Endodermal cell (in vitro differentiated cells): ENCODE measurements at regions not wholly inside any gene's neighbourhood (a gene's known extent, or its start where the extent isn't known, plus 50 kb on each side); places are given as distances from the start of the nearest gene placed in this dataset.
A peak's percentile ranks its signal among the peaks of the same experiment; 100 is the strongest.

Experiments
- DNase-seq: peaks from one replicate; pipeline ENCODE4 v3.0.0-alpha.2; 2017
- H3K27ac ChIP-seq: 2 replicates; pipeline ENCODE4 v1.5.1; 2013; ENCODE audit warnings: mild to moderate bottlenecking, low read depth, low read length, moderate library complexity
- H3K27me3 ChIP-seq: 2 replicates; pipeline ENCODE4 v1.6.1; 2013; ENCODE audit warnings: mild to moderate bottlenecking, low read length, moderate library complexity; ENCODE audit not compliant: insufficient read depth, control insufficient read depth, poor library complexity, severe bottlenecking
- H3K36me3 ChIP-seq: 2 replicates; pipeline ENCODE4 v1.7.0; 2013; ENCODE audit warnings: mild to moderate bottlenecking, low read length, moderate library complexity; ENCODE audit not compliant: control insufficient read depth, insufficient read depth
- H3K4me1 ChIP-seq: one replicate; pipeline ENCODE4 v1.7.0; 2013; ENCODE audit warnings: low read length; ENCODE audit not compliant: control insufficient read depth, insufficient read depth
- H3K4me3 ChIP-seq: 2 replicates; pipeline ENCODE4 v1.5.1; 2013; ENCODE audit warnings: mild to moderate bottlenecking, low read length, moderate library complexity
- H3K9ac ChIP-seq: 2 replicates; pipeline ENCODE4 v1.6.1; 2013; ENCODE audit warnings: mild to moderate bottlenecking, low read length, moderate library complexity; ENCODE audit not compliant: poor library complexity, severe bottlenecking; ENCODE audit errors: extremely low read depth
- H3K9me3 ChIP-seq: 2 replicates; pipeline ENCODE4 v1.6.1; 2013; ENCODE audit warnings: mild to moderate bottlenecking, low read length, moderate library complexity; ENCODE audit not compliant: control insufficient read depth
- H3K27ac Mint-ChIP-seq: 2 replicates; pipeline ENCODE4 v1.8.0; 2020; ENCODE audit warnings: mixed read lengths
- H3K27me3 Mint-ChIP-seq: 2 replicates; pipeline ENCODE4 v1.8.0; 2021; ENCODE audit warnings: mild to moderate bottlenecking, mixed read lengths; ENCODE audit not compliant: insufficient read depth
- H3K36me3 Mint-ChIP-seq: 2 replicates; pipeline ENCODE4 v1.8.0; 2020; ENCODE audit warnings: low read depth, mixed read lengths
- H3K4me1 Mint-ChIP-seq: 2 replicates; pipeline ENCODE4 v1.8.0; 2020; ENCODE audit warnings: mixed read lengths
- H3K4me3 Mint-ChIP-seq: 2 replicates; pipeline ENCODE4 v1.8.0; 2020; ENCODE audit warnings: mild to moderate bottlenecking, moderate library complexity, mixed read lengths
- H3K9me3 Mint-ChIP-seq: 2 replicates; pipeline ENCODE4 v1.8.0; 2020; ENCODE audit warnings: mild to moderate bottlenecking, mixed read lengths
- CTCF ChIP-seq: fragments of 200-600 bp; sonication (generic); conservative IDR thresholded peaks from 2 replicates; pipeline ENCODE4 v1.5.0; 2021; ENCODE audit warnings: antibody characterized with exemption, mild to moderate bottlenecking
- WGBS, 2 experiments: methylation state at CpG; one replicate each; pipeline versions ENCODE4 v1.1.5 to v1.1.7; 2013; ENCODE audit warnings: missing lambda C conversion rate in 2 of 2, mixed read lengths in 1 of 2; ENCODE audit not compliant: insufficient coverage in 1 of 2, insufficient read length in 1 of 2; 5-methylcytosine and 5-hydroxymethylcytosine counted together

- no peak overlapping the region for H3K4me3 Mint-ChIP-seq
- H3K9ac ChIP-seq, result no peak overlapping the region
- no peaks in the 10 kb centered on the region for H3K36me3 Mint-ChIP-seq
Observed at GRCh38 chr11:45423036-45423435, 136.9 kb upstream of the SYT13 start.

GRCh38 chr11:45414088-45414487 lies 127.9 kb upstream of the SYT13 start:
- DNase-seq, result no peak
- no peaks in the 10 kb centered on the region for H3K9me3 Mint-ChIP-seq

More at GRCh38 chr11:45423036-45423435, 136.9 kb upstream of the SYT13 start:
- Mint-ChIP-seq H3K27me3 (peaks cover 22% of the 10 kb centered on the region), H3K27ac (no peak overlapping the region), H3K9me3 (no peaks in the 10 kb centered on the region), H3K4me1 (peaks cover 8% of the 10 kb centered on the region)
- TF ChIP-seq CTCF, result no peak
- Histone ChIP-seq H3K27me3 (peaks cover 4% of the 10 kb centered on the region), H3K36me3 (no peaks in the 10 kb centered on the region), H3K4me3 (no peak overlapping the region), H3K27ac (no peak overlapping the region), H3K9me3 (peaks cover 14% of the 10 kb centered on the region), H3K4me1 (no peaks in the 10 kb centered on the region)
- DNase-seq, result no peak
- WGBS, 2 experiments, result 89 to 97% methylated on average over 6 of the region's 6 CpGs

GRCh38 chr11:45413156-45413858 lies 127.2 kb upstream of the SYT13 start:
- 70 to 76% methylated on average over 5 to 8 of the region's 8 CpGs for WGBS, 2 experiments
- Histone ChIP-seq H3K27me3 (no peaks in the 10 kb centered on the region), H3K36me3 (no peaks in the 10 kb centered on the region), H3K4me1 (peaks cover 31% of the 10 kb centered on the region), H3K9me3 (peaks cover under 1% of the 10 kb centered on the region), H3K27ac (no peak overlapping the region), H3K9ac (no peak overlapping the region), H3K4me3 (peak overlapping the region; percentile 72)
- DNase-seq, result no peak
- TF ChIP-seq CTCF, result no peak
- no peaks in the 10 kb centered on the region for H3K9me3 Mint-ChIP-seq
- no peaks in the 10 kb centered on the region for H3K27me3 Mint-ChIP-seq
- peaks cover 50% of the 10 kb centered on the region for H3K4me1 Mint-ChIP-seq
- H3K27ac Mint-ChIP-seq, result peak overlapping the region; percentile 20
- H3K36me3 Mint-ChIP-seq, result no peaks in the 10 kb centered on the region
- H3K4me3 Mint-ChIP-seq, result no peak overlapping the region

More at GRCh38 chr11:45414088-45414487, 127.9 kb upstream of the SYT13 start:
- peaks cover 31% of the 10 kb centered on the region for H3K4me1 ChIP-seq
- Mint-ChIP-seq H3K4me1 (peaks cover 43% of the 10 kb centered on the region), H3K27me3 (no peaks in the 10 kb centered on the region), H3K27ac (no peak overlapping the region), H3K36me3 (no peaks in the 10 kb centered on the region), H3K4me3 (no peak overlapping the region)
- H3K27me3 ChIP-seq, result no peaks in the 10 kb centered on the region
- 85 to 88% methylated on average over 1 to 3 of the region's 3 CpGs for WGBS, 2 experiments
- no peak for TF ChIP-seq CTCF
- no peak overlapping the region for H3K9ac ChIP-seq
- no peaks in the 10 kb centered on the region for H3K36me3 ChIP-seq
- no peak overlapping the region for H3K27ac ChIP-seq
- H3K4me3 ChIP-seq, result no peak overlapping the region
- H3K9me3 ChIP-seq, result peaks cover 8% of the 10 kb centered on the region
